Activated T-cell treated with anti-CD3 and anti-CD28 coated beads for 4 hours (primary cell): ENCODE measurements at regions not wholly inside any gene's neighbourhood (a gene's known extent, or its start where the extent isn't known, plus 50 kb on each side); places are given as distances from the start of the nearest gene placed in this dataset.

Experiments
- DNase-seq: peaks from one replicate; pipeline ENCODE4 v3.0.0-alpha.2; 2020

DNA sequence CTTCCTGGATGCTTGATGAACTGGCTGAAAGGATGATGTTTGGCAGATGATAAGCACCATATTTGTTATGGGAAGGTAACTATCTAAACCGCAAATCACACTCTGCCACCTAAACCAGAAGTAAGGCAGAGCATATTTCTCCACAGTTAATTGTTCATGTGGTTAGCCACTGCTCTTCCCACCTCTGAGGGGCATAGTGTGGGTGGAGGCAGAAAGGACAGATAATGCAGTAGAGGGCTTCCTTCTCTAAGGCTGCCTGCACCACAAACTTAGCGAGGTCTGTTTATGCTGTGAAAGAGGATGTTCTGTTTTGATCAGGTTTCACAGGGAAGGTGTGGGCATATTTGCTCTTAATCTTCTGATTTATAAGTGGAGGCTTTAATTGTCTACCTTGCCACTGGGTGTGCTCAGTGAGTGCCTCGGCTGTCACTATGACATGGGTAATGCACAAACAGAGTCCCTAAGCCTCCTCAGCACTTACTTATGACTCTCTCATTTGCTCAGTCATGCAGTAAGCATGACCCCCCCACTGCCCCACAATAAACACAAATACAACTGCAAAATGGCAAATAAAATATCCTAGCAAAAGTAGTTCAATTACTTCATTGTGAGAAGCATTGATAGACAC, 401.0 kb downstream of the TMA16 start:
- no peak for DNase-seq

DNA sequence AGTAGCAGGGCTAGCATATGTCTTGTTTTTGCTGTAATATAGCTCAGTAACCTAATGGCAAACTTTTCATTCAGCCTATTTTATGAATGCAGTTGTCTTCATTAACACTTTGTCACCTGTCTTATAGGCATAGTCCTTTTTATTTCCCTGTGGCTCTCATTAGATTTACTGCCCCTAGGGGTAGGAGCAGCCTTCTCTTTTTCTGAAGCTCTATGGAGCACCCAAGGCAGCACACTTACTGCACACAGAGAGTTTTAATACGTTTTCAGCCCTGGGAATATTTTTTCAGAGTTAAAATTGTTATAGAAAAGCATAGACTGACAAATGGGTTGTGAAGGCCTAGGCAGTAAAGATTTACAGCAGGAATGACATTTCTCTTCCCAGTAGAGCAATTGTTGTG, 406.8 kb downstream of the TMA16 start:
- DNase-seq, result no peak

DNA sequence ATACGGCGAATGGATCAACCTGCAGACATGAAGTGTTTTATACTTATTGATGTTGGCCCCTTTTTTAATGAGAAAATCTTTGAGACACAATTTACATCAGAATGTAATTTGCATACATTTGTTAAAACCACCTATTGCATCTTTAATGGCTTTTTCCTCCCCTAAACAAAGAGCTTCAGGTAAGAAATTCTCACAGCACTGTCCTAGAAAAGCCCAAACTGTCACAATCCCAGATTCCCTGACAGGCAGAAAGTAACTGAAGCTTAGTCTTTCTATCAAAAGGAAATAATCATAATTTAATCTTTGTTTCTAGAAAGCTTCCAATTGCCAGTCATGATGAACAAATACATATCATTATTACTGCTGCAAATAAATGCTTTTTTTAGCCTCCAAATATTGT, 407.9 kb downstream of the TMA16 start:
- no peak for DNase-seq

DNA sequence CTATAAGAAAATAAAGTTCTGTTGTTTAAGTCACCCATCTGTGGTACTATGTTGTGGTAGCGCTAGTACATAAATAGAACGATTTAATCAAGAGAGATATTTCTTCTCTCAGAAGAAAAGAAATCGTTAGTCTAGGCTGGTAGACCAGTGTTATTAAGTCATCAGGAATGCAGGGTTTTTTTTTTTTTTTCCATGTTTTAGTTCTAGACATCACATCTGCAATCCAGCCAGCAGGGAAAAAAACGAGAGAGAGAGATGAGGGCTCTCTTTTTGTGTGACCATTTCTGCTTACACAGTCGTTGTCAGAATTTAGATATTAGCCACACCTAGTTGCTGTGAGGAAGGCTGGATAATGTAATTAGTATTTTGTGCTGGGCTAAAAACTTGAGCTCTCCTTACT, 417.4 kb downstream of the TMA16 start:
- DNase-seq, result no peak

DNA sequence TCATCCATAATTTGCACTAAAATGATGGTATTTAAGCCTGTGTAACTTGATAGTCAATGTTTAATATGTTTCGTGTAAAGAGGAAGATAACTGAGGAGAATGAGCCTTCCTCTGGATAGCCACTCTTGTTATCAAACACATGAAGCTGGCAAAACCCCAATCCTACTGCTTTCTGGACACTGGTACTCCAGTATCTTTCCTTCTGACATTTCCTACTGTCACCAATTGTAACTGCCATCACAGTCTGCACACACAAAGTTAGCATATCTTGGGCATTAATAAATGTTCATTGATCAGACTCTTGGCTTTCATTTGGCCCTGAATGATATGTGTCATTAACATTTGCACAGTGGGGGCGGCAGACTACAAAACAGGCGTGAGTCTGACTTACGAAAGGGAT, 419.1 kb downstream of the TMA16 start:
- no peak for DNase-seq

DNA sequence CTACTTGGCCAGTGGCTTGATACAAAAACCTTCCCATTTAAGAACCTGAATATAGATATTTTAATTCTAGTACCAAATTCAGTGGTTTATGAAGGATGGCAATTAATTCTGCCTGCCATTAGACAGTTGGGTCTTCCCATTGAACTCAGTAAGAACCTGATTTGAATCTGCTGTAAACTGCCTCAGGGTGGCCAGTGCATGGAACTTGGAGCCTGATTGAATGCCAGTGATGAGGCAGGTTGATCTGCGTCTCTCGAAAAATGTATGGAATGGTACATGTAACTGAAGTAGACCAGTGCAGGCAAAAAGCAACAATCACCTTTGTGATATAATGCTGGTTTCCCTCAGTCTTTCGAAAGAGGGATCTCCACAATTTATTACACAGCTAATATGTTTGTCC, 421.4 kb downstream of the TMA16 start:
- DNase-seq, result no peak

DNA sequence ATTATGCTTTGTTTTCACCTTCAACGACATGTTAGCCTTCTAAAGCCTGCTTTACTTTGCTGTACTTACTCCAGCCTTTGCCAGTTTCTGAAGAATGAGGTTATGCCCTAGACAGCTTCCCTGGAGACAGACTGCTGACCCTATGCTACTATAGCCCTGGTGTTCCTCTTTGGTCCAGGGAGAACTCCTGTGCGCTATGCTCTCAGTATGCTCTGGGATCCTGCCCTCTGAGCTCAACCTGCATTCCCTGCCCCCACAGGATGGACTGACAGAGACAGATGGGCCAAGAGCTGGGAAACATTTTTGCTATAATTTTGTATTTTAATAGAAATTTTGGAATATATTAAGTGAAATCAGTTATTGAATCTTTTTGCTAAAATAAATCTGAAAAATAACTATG, 425.9 kb downstream of the TMA16 start:
- DNase-seq, result no peak

DNA sequence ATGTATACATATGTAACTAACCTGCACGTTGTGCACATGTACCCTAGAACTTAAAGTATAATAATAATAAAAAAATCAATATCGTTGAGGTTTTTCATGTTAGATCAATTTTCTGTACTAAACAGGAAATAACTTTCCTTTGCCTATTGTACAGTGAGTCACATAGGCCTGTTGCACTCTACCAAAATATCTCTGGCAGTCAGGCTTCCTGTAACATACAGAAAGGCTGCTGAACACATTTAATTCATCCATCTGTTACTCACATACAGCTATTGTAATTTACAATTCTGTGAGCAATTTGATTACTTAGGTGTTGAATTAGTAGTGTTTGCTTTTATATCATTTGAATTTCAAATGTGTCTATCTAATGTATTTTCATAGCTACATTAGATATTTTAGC, 427.8 kb downstream of the TMA16 start:
- no peak for DNase-seq

DNA sequence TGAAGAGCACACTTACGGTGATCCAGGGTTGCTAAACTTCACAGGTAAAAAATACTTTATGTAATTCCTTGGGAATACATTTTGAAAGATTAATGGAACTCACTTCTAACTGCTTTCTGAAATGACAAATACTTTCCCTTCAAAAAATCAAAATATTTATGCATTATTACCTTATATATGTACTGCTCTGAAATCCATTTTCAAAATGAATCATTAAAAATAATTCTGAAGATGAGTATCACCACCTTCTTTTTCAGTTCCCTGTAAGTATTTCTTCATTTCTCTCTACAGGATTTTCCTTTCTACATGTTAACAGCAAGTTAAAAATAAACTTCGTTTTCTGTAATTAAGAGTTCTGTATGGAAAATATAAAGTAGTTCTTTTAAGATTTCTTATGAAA, 428.6 kb downstream of the TMA16 start:
- no peak for DNase-seq

DNA sequence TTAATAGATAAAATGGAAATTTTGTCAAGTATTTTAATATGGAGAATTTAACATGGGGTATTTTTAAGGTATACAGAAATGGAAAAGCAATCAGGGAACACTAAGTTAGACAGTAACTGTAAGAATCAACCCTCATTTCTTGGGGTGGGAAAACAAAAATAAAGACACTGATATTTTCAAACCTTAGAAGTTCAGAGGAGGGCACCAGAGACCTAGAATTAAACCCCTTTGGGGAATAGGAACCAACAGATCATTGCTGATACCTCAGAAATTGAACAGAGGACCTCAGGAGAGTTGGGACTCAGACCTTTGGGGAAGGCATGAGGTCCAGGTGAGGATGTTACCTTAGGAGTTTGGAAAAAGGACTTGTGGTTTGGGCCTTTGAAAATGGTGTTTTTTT, 435.6 kb downstream of the TMA16 start:
- no peak for DNase-seq

DNA sequence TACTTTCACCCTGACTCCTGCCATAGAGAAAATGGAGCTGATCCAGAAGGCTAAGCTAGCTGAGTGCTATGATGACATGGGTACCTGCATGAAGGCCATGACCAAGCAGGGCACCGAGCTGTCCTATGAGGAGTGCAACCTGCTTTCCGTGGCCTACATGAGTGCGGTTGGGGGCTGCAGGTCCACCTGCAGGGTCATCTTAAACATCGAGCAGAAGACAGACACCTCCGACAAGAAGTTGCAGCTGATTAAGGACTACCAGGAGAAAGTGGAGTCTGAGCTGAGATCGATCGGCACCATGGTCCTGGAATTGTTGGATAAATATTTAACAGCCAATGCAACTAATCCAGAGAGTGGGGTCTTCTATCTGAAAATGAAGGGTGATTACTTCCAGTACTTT, 438.0 kb downstream of the TMA16 start:
- DNase-seq, result no peak

DNA sequence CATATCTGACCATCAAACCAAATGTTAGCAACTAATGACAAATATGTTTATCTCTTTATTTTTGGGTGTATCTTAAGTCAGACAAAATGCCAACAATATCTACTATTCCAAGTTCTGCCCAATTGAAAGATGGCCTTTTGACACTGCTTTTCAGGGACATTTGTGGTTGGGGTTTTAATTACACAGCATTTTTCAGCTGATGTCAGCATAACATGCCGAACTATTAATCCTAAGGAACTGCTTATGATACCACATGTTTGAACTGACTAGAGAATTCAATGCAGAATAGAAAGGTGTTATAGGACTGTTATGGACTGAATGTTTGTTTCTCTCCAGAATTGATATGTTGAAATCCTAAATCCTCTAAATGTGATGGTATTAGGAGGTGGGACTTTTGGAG, 445.1 kb downstream of the TMA16 start:
- no peak for DNase-seq

DNA sequence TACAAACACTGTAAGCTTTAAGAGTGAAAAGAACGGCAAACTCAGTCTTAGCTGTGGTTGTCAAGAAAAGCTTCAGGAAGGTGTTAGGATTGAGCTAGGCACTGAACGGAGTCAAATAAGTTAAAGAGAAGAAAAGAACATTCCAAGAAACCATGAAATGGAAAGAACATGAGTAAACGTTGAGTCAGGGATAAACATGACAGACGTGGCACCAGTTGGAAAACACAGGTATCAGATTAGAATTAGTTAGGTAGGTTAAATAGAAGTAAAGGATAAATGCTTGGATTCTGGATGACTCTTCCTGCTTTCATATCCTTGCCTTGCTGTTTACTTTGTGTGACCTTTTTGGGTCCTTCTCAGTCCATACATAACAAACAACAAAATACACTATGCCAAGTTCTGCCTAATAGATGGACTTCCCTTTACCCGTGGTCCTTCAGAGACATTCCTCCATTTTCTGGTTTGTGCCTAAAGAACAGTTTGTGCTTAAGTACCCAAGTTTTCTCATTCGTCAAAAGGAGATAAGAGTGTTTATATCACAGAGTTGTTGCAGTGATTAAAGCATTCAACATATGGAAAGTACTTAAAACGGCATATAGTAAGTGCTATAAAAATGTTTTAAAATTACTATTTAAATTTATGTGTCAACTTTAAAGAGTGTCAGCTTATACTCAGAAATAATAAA, 446.9 kb downstream of the TMA16 start:
- DNase-seq, result no peak

DNA sequence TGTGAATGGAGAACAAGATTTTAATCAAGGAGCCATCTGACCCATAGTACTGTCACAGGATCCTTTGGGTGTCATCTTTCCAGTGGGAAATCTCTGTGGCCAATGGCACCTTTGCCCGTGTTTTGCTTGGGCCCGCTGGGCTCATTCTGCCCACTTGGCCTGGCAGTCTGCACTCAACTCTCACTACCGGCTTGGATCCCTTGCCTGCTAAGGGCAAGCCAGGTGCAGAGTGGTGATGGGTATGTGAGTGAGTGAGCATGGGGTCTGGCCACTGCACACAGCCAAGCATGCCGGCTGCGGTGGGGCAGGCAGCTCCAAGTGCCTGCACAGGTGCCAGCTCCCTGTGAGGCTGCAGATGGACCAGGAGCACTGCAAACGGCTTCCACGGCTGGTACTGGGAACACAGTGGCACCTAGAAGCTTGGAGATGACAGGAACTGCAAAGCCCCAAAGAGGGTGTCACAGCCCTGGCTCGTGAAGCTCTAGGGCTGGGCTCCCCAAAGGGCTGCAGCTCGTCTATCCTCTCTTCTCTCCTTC, 454.5 kb downstream of the TMA16 start:
- no peak for DNase-seq

DNA sequence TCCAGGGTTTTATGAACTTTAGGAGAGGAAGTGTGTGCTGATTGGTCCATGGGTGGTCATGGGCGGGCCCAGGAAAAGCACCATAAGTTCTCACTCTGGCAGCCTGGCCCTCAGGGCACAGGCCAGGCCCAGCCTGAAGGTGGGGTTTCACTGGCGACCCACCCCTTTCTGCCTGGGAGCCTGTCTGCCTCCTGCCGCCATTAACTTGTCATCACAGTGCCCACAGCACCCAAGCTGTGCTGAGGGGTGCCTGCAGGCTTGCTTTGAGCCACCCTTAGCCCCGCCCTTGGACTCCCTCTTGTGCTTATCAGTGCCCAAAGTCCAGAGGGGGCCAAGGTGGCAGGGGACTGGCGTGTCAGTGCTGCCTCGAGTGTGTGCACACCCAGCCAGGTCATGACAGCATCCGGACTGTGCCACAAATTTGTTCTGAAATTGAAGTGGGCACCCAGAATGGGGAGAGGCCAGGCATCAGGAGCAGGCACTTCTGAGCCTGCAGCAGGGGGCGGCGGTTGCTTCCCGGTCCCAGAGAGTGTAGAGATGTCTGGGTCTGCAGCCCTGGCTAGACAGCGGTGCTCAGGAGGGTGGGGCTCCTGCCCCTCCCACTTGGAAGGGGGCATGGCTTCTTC, 455.6 kb downstream of the TMA16 start:
- DNase-seq, result no peak

DNA sequence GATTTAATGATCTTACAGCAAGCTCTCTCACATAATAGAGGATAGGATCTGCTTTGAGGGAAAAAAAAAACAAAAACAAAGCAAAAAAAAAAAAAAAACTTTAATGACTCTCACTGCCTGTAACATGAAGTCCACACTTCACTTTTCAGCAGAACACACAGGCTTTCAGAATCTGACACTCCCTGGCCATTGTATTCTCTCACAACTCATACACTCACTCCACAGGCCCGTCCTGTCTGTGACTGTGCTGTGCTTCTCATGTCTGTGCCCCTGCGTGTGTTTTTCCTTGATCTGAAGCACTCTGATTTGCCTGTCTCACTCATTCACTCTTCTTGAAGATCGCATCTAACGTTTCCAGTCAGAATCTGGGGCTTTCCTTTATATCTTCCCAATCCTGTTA, 460.8 kb downstream of the TMA16 start:
- no peak for DNase-seq

DNA sequence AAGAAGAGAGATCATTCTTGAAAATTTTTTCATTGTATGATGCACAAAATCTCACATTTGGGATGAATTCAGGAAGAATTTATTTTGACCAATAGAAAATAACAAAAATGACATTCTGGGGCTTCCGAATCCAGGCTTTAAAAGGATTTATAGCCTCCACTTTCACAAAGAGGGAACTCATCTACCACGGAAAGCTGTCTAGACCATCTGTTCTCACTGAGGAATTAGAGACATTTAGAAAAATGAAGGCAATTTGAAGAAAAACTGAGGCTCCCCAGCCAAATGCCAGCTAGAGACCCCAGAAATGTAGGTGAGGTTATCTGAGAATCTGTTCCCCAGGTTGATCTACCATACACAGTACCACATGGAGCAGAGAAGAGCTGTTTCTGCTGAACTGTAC, 464.3 kb downstream of the TMA16 start:
- DNase-seq, result no peak

DNA sequence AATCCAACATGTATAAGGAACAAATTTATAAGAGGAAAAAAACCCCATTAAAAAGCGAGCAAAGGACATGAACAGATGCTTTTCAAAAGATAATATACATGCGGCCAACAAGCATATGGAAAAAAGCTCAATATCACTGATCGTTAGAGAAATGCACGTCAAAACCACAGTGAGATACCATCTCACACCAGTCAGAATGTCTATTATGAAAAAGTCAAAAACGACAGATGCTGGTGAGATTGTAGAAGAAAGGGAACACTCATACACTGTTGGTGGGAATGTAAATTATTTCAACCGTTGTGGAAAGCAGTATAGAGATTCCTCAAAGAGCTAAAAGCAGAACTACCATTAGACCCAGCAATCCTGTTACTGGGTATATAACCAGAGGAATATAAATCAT, 465.4 kb downstream of the TMA16 start:
- DNase-seq, result no peak

DNA sequence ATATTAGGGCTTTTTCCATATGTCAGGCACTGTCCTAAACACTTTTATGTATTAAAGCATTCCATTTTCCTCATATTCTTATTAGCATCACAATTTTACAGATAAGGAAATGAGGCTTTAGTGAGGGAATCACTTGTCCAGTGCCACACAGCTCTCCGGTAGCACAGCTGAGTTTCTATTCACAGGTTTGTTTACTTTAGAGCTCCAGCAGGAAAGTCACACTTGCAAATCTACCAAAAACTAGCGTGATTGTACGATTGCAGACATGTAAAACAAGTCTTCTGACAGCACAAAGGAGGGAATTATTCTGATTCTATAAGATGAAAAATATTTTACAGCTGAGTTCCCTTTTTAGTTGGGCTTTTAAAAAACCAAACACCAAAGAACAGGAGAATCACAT, 472.1 kb downstream of the TMA16 start:
- DNase-seq, result no peak

DNA sequence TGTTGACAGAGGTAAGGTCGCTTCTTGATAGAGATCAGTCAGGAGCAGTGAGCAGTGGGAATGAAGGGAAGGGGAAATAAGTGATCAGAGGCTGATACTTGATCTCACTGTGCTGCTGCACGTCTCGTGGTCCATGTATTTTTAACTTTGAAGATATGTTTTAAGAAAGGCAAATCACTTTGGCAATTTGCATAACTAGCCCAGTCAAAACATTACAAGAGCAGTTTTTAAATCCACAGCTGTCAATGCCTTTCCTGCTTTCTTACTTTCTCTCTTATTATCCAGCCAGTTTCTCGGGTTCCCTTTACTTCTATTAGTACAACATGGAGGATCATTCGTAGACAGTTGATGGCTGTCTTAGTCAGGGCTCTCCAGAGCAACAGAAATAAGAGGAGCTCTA, 472.8 kb downstream of the TMA16 start:
- DNase-seq, result no peak

DNA sequence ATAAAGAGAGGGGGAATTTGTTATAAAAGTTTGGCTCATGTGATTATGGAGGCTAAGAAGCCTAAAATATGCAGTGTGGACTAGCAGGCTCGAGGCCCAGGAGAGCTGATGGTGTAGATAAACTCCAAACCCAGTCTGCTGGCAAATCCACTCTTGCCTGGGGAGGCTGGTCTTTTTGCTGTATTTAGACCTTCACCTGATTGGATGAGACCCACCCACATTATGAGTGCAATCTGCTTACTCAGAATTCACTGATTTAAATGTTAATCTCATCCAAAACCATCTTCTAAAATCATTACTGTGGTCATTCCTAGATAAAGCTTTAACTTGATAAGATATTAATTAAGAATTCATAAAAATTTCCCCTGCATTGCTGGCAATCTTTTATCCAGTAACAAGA, 473.2 kb downstream of the TMA16 start:
- DNase-seq, result no peak

DNA sequence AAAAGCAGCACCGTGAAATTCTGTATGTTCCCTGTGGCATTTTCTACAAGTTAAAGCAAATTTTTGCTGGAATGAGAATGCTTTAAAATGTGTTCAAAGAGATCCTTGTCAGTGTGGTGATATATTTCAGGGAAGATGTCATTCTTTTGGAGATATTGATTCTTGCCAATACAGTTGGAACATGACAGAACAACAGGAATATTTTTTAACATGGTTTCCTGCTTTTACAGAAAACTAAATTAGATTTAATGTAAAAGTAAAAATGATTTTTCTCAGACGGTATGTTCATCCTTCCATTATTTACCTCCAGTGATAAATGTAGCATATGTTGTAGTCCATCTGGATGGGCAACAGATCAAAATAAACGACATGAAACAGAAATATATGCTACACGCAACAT, 474.8 kb downstream of the TMA16 start:
- no peak for DNase-seq

DNA sequence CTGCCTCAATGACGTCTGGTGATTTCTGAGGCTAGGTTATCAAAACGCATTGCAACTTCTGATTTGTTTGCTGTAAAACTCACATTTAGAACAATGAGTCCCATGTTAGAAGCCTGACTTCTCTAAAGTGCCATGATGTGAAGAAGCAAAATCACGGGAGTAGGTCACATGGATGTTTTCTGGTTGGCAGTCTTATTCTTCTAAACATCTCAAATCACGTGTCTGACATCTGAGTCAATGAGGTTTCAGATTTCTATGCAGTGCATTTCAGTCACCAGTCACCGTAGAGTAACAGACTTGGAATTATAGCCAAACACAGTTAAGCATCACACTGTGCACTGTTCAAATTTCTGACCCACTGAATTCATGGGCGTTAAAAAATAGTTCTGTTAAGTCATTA, 482.1 kb downstream of the TMA16 start:
- DNase-seq, result no peak

DNA sequence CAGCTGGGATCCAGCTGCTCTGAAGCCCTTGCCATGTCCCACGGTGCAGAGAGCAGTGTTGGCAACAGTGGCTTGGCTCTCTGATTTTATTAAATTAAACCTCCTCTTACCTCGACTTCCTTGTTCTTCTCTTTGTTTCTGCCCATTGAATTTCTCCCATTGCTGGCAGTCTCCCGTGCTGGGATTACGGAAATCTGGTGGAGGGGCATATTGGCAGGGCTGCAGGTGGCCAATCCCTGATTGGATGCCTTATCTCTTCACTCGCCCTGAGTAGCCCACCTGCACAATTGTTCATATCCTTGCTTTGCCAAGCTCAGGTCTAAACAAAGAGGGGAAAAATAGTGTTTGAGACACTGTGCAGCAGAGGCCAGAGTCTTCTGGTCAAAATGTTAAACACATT, 493.9 kb downstream of the TMA16 start:
- DNase-seq, result no peak

DNA sequence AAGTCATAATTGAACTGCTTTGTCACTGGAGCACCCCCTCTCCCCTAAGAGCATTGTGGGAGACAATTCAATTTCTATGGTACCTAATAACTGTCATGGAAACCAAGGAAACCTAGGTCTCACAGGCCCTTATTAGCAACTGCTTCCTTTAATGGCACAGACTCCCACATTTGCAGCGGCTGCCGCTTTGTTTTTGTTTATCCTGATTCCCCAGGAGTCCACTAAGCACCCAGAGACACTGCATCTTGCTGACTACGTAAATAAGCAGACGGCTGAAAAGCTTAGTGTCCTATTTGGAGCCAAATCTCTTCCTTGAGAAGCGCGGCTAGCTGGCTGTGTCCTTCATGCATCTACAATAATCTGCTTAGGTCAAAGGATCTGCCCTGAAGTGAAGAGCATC, 494.4 kb downstream of the TMA16 start:
- DNase-seq, result no peak
